GM23338 (cell line): ENCODE measurements at regions not wholly inside any gene's neighbourhood (a gene's known extent, or its start where the extent isn't known, plus 50 kb on each side); places are given as distances from the start of the nearest gene placed in this dataset.

Experiments used
- ATAC-seq: fragments of 200-7000 bp; cut with Tn5 transposase; 3 replicates; pipeline ENCODE4 v1.9.1; 2020
- DNase-seq: peaks from one replicate; pipeline ENCODE4 v3.0.0-alpha.2; 2015; ENCODE audit warnings: low spot score
- H2AFZ ChIP-seq: fragments of 200-600 bp; sonication (generic); 2 replicates; pipeline ENCODE4 v1.8.0; 2016; ENCODE audit warnings: antibody characterized with exemption, mild to moderate bottlenecking, moderate library complexity
- H3F3A ChIP-seq: fragments of 200-600 bp; sonication (generic); replicated peaks from 2 replicates; pipeline ENCODE4 v1.8.0; 2017; ENCODE audit warnings: antibody characterized with exemption, mixed run types, low read depth
- H3K27ac ChIP-seq: fragments of 200-600 bp; sonication (generic); 2 replicates; pipeline ENCODE4 v1.6.1; 2016; ENCODE audit warnings: low read depth
- H3K27me3 ChIP-seq: fragments of 200-600 bp; sonication (generic); 2 replicates; pipeline ENCODE4 v1.8.0; 2016; ENCODE audit warnings: mild to moderate bottlenecking, mixed run types, moderate library complexity; ENCODE audit not compliant: insufficient read depth
- H3K36me3 ChIP-seq: fragments of 200-600 bp; sonication (generic); 2 replicates; pipeline ENCODE4 v1.8.0; 2016; ENCODE audit warnings: mild to moderate bottlenecking; ENCODE audit not compliant: insufficient read depth
- H3K4me1 ChIP-seq: fragments of 200-600 bp; sonication (generic); 2 replicates; pipeline ENCODE4 v1.8.0; 2016; ENCODE audit warnings: mild to moderate bottlenecking, moderate library complexity; ENCODE audit not compliant: insufficient read depth
- H3K4me2 ChIP-seq: fragments of 200-600 bp; sonication (generic); 2 replicates; pipeline ENCODE4 v1.7.1; 2017; ENCODE audit warnings: mixed run types
- H3K4me3 ChIP-seq: fragments of 200-600 bp; sonication (generic); 2 replicates; pipeline ENCODE4 v1.6.1; 2016; ENCODE audit warnings: mixed run types
- H3K79me2 ChIP-seq: fragments of 200-600 bp; sonication (generic); replicated peaks from 2 replicates; pipeline ENCODE4 v1.8.0; 2017; ENCODE audit warnings: mild to moderate bottlenecking; ENCODE audit not compliant: insufficient read depth
- H3K9me2 ChIP-seq: fragments of 200-600 bp; sonication (generic); 2 replicates; pipeline ENCODE4 v1.8.0; 2017; ENCODE audit not compliant: insufficient read depth
- H4K20me1 ChIP-seq: fragments of 200-600 bp; sonication (generic); replicated peaks from 2 replicates; pipeline ENCODE4 v1.8.0; 2017; ENCODE audit warnings: mild to moderate bottlenecking; ENCODE audit not compliant: insufficient read depth
- H3K27ac Mint-ChIP-seq: 2 replicates; pipeline ENCODE4 v1.8.0; 2020; ENCODE audit warnings: inconsistent platforms, mild to moderate bottlenecking, moderate library complexity, mixed read lengths
- H3K27me3 Mint-ChIP-seq: 3 replicates; pipeline ENCODE4 v1.8.0; 2022; ENCODE audit warnings: low read depth, mild to moderate bottlenecking, moderate library complexity, mixed read lengths, inconsistent platforms; ENCODE audit not compliant: insufficient read depth, poor library complexity
- H3K36me3 Mint-ChIP-seq: 3 replicates; pipeline ENCODE4 v1.8.0; 2021; ENCODE audit warnings: low read depth, mild to moderate bottlenecking, inconsistent platforms, moderate library complexity, mixed read lengths
- H3K4me1 Mint-ChIP-seq: 3 replicates; pipeline ENCODE4 v1.8.0; 2020; ENCODE audit warnings: mild to moderate bottlenecking, inconsistent platforms, mixed read lengths
- H3K4me3 Mint-ChIP-seq: 3 replicates; pipeline ENCODE4 v1.8.0; 2021; ENCODE audit warnings: moderate library complexity, mild to moderate bottlenecking, inconsistent platforms, mixed read lengths
- H3K9me3 Mint-ChIP-seq: 3 replicates; pipeline ENCODE4 v1.8.0; 2020; ENCODE audit warnings: moderate library complexity, mild to moderate bottlenecking, inconsistent platforms, mixed read lengths
- CREB1 ChIP-seq: fragments of 250-450 bp; sonication (Bioruptor Pico); IDR thresholded peaks from 2 replicates; pipeline ENCODE4 v1.5.0; 2020; ENCODE audit warnings: low read depth, mild to moderate bottlenecking, moderate library complexity
- EZH2 ChIP-seq: fragments of 200-600 bp; sonication (generic); IDR thresholded peaks from one replicate; pipeline ENCODE4 v1.8.0; 2017; ENCODE audit warnings: antibody characterized with exemption, mild to moderate bottlenecking, low read depth; ENCODE audit not compliant: unreplicated experiment
- EZH2phosphoT487 ChIP-seq: fragments of 200-600 bp; sonication (generic); IDR thresholded peaks from one replicate; pipeline ENCODE4 v1.8.1; 2018; ENCODE audit warnings: antibody characterized with exemption; ENCODE audit not compliant: unreplicated experiment
- JUNB ChIP-seq: IDR thresholded peaks from one replicate; pipeline ENCODE4 v1.6.1; 2016; ENCODE audit warnings: antibody characterized with exemption; ENCODE audit not compliant: unreplicated experiment
- NANOG ChIP-seq: IDR thresholded peaks from 2 replicates; pipeline ENCODE4 v1.6.1; 2016; ENCODE audit warnings: antibody characterized with exemption, borderline replicate concordance
- POLR2AphosphoS5 ChIP-seq: IDR thresholded peaks from 2 replicates; pipeline ENCODE4 v1.6.1; 2016; ENCODE audit warnings: antibody characterized with exemption, low read depth
- STAT1 ChIP-seq: IDR thresholded peaks from one replicate; pipeline ENCODE4 v1.6.1; 2016; ENCODE audit warnings: antibody characterized with exemption; ENCODE audit not compliant: unreplicated experiment
- ZNF114 ChIP-seq: fragments of 250-450 bp; sonication (Bioruptor Pico); IDR thresholded peaks from 2 replicates; pipeline ENCODE4 v1.5.0; 2020; ENCODE audit warnings: mild to moderate bottlenecking, moderate library complexity
- ZNF331 ChIP-seq: fragments of 250-450 bp; sonication (Bioruptor Pico); IDR thresholded peaks from 2 replicates; pipeline ENCODE4 v1.5.0; 2020; ENCODE audit warnings: low read depth, mild to moderate bottlenecking, moderate library complexity
- TF ChIP-seq, protein P1 (sequence below): fragments of 250-450 bp; sonication (Bioruptor Pico); IDR thresholded peaks from 2 replicates; pipeline ENCODE4 v1.5.0; 2020; ENCODE audit warnings: mild to moderate bottlenecking, moderate library complexity
- TF ChIP-seq, protein P2 (sequence below), 2 experiments: fragments of 200-600 bp in 1 of 2; sonication (generic) in 1 of 2; conservative IDR thresholded peaks; 2 replicates each; pipeline versions ENCODE4 v1.5.1 to v1.6.1; 2016 to 2017; ENCODE audit warnings: antibody characterized with exemption in 2 of 2, low read depth in 2 of 2, mild to moderate bottlenecking in 2 of 2, moderate library complexity in 1 of 2
- TF ChIP-seq, protein P3 (sequence below): IDR thresholded peaks from 2 replicates; pipeline ENCODE4 v1.6.1; 2016; ENCODE audit warnings: antibody characterized with exemption
- TF ChIP-seq, protein P4 (sequence below): IDR thresholded peaks from one replicate; pipeline ENCODE4 v1.6.1; 2018; ENCODE audit warnings: antibody characterized with exemption; ENCODE audit not compliant: unreplicated experiment

DNA sequence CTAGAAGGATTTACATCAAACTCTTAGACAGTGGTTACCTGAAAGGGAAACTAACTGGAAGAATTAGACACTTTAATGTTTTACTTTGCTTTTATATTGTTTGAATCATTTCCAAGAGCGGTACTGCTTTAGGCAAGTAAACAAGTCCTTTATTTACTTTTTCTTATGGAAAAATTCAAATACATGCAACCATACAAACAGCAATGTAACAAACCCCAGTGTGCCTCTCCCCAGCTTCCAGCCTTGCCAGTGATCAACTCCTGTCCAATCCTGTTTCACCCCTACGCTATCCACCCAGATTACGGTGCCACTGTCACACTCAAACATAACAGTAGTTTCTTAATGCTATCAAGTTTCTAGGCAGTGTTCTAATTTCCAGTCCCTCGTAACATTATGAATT lies 85.9 kb downstream of the C16orf95 start:
- Mint-ChIP-seq H3K27me3 (peaks cover 7% of the 10 kb centered on the region), H3K4me1 (peaks cover 4% of the 10 kb centered on the region; the same call in 2 of the 3 replicates), H3K36me3 (no peaks in the 10 kb centered on the region), H3K4me3 (no peak overlapping the region), H3K9me3 (peaks cover 2% of the 10 kb centered on the region; the same call in 1 of the 3 replicates), H3K27ac (no peak overlapping the region; the same call in 1 of the 2 replicates)
- Histone ChIP-seq H3K27me3 (no peaks in the 10 kb centered on the region), H3K4me2 (no peak overlapping the region), H2AFZ (no peak overlapping the region), H3K4me1 (0 out of 2 replicates have a peak, but pooled peaks cover 6% of the 10 kb centered on the region), H3K36me3 (no peaks in the 10 kb centered on the region), H3K27ac (no peak overlapping the region), H3K4me3 (no peak overlapping the region), H4K20me1 (no peaks in the 10 kb centered on the region), H3K9me2 (peaks cover 5% of the 10 kb centered on the region; the same call in 1 of the 2 replicates), H3F3A (no peaks in the 10 kb centered on the region), H3K79me2 (no peaks in the 10 kb centered on the region)
- DNase-seq (no peak), ATAC-seq (no peak)
- TF ChIP-seq CREB1 (CRISPR knock-in tag) = no peak
- TF ChIP-seq EZH2 = no peak
- no peak for TF ChIP-seq EZH2phosphoT487
- no peak for TF ChIP-seq POLR2AphosphoS5
- TF ChIP-seq, protein P1, sequence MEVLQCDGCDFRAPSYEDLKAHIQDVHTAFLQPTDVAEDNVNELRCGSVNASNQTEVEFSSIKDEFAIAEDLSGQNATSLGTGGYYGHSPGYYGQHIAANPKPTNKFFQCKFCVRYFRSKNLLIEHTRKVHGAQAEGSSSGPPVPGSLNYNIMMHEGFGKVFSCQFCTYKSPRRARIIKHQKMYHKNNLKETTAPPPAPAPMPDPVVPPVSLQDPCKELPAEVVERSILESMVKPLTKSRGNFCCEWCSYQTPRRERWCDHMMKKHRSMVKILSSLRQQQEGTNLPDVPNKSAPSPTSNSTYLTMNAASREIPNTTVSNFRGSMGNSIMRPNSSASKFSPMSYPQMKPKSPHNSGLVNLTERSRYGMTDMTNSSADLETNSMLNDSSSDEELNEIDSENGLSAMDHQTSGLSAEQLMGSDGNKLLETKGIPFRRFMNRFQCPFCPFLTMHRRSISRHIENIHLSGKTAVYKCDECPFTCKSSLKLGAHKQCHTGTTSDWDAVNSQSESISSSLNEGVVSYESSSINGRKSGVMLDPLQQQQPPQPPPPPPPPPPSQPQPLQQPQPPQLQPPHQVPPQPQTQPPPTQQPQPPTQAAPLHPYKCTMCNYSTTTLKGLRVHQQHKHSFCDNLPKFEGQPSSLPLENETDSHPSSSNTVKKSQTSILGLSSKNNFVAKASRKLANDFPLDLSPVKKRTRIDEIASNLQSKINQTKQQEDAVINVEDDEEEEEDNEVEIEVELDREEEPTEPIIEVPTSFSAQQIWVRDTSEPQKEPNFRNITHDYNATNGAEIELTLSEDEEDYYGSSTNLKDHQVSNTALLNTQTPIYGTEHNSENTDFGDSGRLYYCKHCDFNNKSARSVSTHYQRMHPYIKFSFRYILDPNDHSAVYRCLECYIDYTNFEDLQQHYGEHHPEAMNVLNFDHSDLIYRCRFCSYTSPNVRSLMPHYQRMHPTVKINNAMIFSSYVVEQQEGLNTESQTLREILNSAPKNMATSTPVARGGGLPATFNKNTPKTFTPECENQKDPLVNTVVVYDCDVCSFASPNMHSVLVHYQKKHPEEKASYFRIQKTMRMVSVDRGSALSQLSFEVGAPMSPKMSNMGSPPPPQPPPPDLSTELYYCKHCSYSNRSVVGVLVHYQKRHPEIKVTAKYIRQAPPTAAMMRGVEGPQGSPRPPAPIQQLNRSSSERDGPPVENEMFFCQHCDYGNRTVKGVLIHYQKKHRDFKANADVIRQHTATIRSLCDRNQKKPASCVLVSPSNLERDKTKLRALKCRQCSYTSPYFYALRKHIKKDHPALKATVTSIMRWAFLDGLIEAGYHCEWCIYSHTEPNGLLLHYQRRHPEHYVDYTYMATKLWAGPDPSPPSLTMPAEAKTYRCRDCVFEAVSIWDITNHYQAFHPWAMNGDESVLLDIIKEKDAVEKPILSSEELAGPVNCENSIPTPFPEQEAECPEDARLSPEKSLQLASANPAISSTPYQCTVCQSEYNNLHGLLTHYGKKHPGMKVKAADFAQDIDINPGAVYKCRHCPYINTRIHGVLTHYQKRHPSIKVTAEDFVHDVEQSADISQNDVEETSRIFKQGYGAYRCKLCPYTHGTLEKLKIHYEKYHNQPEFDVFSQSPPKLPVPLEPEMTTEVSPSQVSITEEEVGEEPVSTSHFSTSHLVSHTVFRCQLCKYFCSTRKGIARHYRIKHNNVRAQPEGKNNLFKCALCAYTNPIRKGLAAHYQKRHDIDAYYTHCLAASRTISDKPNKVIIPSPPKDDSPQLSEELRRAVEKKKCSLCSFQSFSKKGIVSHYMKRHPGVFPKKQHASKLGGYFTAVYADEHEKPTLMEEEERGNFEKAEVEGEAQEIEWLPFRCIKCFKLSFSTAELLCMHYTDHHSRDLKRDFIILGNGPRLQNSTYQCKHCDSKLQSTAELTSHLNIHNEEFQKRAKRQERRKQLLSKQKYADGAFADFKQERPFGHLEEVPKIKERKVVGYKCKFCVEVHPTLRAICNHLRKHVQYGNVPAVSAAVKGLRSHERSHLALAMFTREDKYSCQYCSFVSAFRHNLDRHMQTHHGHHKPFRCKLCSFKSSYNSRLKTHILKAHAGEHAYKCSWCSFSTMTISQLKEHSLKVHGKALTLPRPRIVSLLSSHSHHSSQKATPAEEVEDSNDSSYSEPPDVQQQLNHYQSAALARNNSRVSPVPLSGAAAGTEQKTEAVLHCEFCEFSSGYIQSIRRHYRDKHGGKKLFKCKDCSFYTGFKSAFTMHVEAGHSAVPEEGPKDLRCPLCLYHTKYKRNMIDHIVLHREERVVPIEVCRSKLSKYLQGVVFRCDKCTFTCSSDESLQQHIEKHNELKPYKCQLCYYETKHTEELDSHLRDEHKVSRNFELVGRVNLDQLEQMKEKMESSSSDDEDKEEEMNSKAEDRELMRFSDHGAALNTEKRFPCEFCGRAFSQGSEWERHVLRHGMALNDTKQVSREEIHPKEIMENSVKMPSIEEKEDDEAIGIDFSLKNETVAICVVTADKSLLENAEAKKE = no peak
- TF ChIP-seq, protein P2, sequence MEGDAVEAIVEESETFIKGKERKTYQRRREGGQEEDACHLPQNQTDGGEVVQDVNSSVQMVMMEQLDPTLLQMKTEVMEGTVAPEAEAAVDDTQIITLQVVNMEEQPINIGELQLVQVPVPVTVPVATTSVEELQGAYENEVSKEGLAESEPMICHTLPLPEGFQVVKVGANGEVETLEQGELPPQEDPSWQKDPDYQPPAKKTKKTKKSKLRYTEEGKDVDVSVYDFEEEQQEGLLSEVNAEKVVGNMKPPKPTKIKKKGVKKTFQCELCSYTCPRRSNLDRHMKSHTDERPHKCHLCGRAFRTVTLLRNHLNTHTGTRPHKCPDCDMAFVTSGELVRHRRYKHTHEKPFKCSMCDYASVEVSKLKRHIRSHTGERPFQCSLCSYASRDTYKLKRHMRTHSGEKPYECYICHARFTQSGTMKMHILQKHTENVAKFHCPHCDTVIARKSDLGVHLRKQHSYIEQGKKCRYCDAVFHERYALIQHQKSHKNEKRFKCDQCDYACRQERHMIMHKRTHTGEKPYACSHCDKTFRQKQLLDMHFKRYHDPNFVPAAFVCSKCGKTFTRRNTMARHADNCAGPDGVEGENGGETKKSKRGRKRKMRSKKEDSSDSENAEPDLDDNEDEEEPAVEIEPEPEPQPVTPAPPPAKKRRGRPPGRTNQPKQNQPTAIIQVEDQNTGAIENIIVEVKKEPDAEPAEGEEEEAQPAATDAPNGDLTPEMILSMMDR (conservative IDR thresholded peaks at IDR 0.05; ENCODE audit: low read depth in 2 of 2) = no peak
- TF ChIP-seq, protein P3, sequence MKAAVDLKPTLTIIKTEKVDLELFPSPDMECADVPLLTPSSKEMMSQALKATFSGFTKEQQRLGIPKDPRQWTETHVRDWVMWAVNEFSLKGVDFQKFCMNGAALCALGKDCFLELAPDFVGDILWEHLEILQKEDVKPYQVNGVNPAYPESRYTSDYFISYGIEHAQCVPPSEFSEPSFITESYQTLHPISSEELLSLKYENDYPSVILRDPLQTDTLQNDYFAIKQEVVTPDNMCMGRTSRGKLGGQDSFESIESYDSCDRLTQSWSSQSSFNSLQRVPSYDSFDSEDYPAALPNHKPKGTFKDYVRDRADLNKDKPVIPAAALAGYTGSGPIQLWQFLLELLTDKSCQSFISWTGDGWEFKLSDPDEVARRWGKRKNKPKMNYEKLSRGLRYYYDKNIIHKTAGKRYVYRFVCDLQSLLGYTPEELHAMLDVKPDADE = no peak
- no peak for TF ChIP-seq JUNB
- TF ChIP-seq, protein P4, sequence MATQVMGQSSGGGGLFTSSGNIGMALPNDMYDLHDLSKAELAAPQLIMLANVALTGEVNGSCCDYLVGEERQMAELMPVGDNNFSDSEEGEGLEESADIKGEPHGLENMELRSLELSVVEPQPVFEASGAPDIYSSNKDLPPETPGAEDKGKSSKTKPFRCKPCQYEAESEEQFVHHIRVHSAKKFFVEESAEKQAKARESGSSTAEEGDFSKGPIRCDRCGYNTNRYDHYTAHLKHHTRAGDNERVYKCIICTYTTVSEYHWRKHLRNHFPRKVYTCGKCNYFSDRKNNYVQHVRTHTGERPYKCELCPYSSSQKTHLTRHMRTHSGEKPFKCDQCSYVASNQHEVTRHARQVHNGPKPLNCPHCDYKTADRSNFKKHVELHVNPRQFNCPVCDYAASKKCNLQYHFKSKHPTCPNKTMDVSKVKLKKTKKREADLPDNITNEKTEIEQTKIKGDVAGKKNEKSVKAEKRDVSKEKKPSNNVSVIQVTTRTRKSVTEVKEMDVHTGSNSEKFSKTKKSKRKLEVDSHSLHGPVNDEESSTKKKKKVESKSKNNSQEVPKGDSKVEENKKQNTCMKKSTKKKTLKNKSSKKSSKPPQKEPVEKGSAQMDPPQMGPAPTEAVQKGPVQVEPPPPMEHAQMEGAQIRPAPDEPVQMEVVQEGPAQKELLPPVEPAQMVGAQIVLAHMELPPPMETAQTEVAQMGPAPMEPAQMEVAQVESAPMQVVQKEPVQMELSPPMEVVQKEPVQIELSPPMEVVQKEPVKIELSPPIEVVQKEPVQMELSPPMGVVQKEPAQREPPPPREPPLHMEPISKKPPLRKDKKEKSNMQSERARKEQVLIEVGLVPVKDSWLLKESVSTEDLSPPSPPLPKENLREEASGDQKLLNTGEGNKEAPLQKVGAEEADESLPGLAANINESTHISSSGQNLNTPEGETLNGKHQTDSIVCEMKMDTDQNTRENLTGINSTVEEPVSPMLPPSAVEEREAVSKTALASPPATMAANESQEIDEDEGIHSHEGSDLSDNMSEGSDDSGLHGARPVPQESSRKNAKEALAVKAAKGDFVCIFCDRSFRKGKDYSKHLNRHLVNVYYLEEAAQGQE = no peak
- TF ChIP-seq STAT1 = no peak
- TF ChIP-seq ZNF114 (CRISPR knock-in tag) = no peak
- TF ChIP-seq ZNF331 (CRISPR knock-in tag) = no peak
- TF ChIP-seq NANOG = no peak
